NCI-H1092 treated with DMSO at 0.1 percent for 48 hours (cell line): ENCODE measurements at regions not wholly inside any gene's neighbourhood (a gene's known extent, or its start where the extent isn't known, plus 50 kb on each side); places are given as distances from the start of the nearest gene placed in this dataset.

Source experiments
- DNase-seq: peaks from one replicate; lab custom pipeline; 2025; lab: John Stamatoyannopoulos, UW

GRCh38 chr4:125689805-125690204 is 375.1 kb downstream of the FAT4 start:
- DNase-seq: peak; percentile 52

DNA sequence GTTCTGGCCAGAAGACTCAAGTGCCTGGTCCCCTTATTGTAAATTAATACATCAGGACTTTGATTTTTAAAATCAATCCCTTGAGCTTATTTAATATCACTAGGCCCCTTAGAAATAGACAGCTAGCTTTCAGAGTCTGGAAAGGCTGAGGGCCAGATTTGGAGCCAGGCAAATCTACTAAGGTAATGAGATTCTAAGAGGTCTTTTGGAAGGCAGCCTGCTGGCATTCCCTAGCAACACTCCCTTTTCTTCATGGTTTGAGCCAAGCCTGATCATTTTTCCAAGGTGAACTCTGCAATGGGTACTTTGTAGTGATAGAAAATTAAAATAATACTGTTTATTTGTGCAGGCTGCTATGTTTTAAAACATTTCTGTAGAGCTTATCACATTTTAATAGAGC is 378.5 kb downstream of the FAT4 start:
- DNase-seq: peak; percentile 87

DNA sequence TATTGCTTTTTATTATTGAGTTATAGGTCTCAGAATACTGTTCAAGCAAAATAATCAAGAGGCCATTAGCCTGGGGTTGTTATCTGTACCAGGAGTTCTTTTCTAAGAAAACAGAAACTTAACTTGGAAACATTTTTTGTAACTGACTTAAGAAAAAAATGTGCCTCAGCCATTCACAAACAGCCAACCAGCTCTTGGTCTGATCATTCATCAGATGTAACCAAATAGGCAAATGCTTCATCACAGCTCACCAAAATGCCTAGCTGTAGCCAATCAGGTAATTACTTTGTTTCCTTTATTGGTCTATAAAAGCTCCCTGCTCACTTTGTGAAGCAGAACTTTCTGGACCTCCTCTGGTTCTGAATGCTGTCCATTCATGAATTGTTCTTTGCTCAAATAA is 387.7 kb downstream of the FAT4 start:
- DNase-seq: no peak

GRCh38 chr4:125703443-125703842 is 388.7 kb downstream of the FAT4 start:
- DNase-seq: no peak

DNA sequence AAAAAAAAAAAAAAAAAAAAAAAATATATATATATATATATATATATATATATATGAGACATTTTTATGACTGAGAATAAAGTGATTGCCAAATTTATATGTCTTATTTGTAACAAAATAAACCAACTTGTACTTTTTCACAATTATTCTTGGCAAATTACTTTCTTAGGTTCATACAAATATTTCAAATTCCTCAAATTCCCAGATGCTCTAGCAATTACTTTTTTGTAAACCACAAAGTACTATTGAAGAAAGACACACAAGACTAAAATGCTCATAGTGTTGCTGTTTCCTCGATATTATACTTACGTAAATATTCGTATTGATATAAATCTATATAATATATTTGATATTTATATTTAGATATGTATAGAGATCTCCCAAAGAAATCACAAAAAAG is 390.0 kb downstream of the FAT4 start:
- DNase-seq: no peak

DNA sequence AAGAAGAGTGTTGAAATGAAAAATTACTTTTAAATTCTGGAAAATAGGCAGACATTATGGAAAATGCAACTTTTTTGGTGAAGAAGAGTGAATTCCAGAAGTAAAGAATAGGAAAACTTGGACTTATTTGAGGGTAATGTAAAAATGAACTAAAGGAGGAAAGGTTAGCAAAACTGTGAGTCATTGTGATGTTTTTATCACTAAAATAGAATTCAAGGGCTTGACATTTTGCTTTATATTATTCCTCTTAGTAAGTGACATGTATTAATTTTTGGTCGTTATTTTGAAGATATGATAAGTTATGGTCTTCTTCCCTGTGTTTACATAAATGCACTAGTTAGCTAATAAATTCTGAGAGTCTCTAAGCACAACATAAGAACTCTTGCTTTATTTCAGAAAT is 390.9 kb downstream of the FAT4 start:
- DNase-seq: no peak

DNA sequence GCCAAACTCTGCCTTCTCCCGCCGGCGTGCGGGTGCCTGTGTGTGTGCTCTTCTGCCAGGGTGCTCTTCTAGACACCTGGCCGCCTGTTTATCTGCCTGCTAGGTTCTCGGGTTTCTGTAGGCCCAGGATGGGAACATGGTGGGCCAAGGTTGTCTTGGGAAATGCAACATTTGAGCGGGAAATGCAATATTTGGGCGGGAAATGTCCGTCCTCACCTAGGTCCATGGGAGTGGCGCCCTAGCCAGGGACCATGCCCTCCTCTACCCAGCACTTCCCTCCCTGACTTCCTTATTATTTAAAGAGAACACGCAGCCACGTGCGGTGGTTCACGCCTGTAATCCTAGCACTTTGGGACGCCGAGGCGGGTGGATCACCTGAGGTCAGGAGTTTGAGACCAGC is 392.6 kb downstream of the FAT4 start:
- DNase-seq: no peak

DNA sequence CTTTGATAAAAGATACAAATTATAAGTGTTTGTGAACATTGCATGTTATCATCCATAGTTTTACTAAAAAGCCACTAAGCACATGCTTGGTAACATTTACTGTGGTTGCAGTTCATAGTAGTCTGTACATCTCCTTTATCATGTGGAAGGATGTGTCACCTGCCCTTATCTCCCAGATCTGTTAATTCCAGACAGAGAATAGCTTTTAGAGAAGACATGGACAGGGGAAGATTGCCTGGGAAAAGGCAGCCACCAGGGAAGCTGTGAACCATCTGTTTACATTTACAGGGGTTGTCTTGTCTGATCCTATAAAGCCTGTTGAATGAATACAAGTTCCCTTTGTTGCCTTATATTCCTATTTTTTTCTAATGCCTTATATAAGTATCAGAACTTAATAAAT is 396.0 kb downstream of the FAT4 start:
- no peak for DNase-seq

- no peak for DNase-seq
Measured at GRCh38 chr4:125714049-125714448, 399.3 kb downstream of the FAT4 start.

DNA sequence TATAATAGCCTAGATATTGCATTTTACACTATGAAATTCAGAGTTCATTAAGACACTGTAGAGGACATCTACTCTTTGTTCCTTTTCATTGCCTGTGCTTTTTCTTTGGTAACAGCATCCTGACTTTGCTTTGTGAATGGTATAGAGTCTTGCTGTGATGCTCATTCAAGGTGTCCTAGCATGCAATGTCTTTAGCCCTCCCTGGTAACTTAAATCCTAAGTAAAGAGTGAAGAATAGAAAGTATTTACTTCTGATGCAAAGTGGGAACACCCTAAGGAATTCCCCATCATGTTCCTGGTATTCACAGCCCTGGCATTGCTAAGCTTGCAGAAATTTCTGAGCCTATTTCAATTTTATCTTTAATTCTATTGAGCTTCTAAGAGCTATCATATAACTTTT is 400.1 kb downstream of the FAT4 start:
- DNase-seq: no peak

- DNase-seq: no peak
Measured at GRCh38 chr4:125719987-125720386, 405.2 kb downstream of the FAT4 start.

DNA sequence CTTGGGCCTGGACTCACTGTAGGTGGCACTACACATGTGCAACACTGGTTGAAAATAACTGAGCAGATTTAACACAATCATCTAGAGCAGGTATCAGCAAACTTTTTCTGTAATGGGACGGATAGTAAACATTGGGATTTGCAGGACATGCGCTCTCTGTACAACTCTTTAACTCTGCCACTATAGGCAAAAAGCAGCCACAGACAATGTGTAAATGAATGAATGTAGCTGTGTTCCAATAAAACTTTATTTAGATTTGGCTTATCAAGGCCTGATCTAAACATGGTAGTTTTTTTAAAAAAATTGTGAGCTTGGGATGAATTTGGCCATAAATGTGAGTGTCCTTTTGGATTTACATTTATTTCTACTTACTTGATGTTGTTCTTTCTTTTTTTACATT is 407.3 kb downstream of the FAT4 start:
- DNase-seq: no peak

DNA sequence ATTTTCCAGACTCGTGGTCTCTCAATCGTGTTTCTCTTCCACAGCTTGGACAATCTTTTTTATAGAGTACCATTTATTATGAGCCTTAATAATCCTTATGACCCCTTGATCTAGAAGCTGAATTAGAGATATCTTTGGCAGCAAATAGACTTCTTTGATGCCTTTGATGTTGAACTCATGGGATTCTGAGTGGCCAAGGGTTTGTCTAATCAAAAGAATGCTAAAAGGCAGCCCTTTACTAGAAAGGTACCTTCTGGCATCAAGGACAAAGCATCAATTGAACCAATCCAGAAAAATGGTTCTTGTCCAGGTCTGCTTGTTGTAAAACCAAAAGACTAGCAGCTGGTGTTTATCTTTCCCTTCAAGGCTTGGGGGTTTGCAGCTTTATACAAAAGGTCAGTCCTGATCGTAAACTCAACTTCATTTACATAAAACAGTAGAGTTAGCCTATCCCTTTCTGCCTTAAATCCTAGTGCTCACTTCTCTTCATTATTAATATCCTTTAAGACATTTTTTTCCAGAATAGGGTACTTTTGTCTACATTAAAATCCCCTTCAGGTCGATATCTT is 411.3 kb downstream of the FAT4 start:
- no peak for DNase-seq

DNA sequence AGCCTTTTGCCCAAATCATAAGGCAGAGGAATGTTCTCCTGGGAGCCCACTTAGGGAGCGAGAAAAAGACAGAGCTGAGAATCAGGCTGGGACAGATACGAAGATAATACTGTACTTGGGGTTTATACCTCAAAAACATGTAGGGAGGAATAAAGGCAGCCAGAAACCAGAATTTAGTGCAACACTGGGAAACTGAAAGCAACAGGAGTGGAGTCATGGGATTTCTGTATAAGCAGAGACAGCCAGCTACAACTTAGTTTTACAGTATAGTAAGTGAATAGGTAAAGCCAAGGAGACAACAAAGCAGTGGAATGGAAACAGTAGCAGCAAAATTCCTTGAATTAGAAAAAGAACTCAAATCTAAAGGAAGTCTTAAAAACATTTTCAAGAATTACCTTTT is 413.2 kb downstream of the FAT4 start:
- DNase-seq: no peak

DNA sequence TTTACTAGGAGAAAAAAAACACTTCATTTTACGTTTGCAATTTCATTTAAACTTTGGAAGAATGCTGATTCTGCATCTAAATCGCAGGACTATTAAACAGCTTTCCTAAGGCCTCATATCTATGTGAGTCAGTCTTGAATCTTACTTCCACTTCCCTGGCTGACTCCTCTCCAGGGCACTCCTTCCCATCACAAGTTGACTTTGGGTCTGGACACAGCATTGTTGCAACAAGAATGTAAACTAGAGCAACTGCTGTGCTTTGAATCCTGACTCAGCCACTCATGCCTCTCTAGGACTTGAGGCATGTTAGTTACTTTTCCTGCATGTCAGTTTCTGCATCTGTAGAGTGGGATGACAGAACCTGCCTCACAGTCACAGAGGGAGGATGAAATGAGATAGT is 413.8 kb downstream of the FAT4 start:
- DNase-seq: no peak

DNA sequence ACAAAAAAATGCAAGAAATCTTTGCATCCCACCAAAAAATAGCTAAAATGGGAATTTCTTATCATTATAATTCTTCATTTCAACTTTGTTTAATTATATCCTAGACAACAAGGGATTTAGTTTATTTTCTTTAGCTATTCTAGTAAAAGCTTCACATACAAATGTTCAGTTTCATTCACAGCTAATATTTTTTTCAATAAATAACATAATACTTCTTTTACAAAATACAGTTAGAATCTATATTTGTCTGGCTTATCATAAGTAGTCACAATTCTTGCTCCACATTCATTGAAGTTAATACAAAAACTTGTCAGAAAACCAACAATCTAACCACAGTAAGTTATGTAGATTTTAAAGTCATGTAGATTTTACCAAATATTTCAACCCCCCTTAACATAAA is 414.4 kb downstream of the FAT4 start:
- DNase-seq: no peak

DNA sequence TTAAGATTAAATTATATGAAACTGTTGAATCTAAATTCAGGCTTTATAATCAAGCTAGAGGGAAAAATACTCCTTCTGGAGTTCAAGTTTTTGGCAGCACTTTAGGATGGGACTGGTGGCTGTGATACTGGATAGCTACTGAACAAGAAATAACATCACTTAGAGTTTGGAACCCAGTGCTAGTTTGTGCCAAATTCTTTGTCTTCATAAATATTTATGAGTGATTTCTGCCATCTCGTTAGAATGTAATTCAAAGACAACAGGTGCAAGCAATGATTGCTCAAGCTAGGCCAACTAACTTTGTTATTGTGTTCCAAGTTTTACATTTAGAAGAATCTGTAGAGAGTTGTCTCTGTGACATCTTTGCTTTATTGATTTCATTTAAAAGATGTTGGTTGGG is 417.9 kb downstream of the FAT4 start:
- no peak for DNase-seq

DNA sequence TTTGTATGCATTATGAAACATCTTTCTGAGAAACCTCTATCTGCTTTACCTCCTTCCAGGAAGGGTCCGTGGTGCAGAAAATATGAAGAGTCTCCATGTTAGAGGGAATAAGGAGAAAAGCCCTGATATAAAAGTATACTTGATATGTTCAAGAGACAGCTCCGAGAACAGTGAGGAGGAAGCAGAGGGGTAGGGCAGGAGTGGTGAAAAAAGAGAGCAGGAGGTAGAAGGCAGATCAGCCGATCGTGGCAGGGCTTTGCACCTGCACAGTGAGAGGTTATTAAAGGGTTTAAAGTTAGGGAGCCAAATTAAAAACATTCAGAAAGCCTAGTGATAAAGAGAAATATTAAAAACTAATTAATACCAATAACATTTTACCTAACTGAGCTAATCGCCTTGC is 419.7 kb downstream of the FAT4 start:
- DNase-seq: no peak

- DNase-seq: no peak
Measured at GRCh38 chr4:125735102-125735501, 420.3 kb downstream of the FAT4 start.

GRCh38 chr4:125736057-125736456 is 421.3 kb downstream of the FAT4 start:
- DNase-seq: no peak

GRCh38 chr4:125739760-125740159 is 425.0 kb downstream of the FAT4 start:
- DNase-seq: no peak

DNA sequence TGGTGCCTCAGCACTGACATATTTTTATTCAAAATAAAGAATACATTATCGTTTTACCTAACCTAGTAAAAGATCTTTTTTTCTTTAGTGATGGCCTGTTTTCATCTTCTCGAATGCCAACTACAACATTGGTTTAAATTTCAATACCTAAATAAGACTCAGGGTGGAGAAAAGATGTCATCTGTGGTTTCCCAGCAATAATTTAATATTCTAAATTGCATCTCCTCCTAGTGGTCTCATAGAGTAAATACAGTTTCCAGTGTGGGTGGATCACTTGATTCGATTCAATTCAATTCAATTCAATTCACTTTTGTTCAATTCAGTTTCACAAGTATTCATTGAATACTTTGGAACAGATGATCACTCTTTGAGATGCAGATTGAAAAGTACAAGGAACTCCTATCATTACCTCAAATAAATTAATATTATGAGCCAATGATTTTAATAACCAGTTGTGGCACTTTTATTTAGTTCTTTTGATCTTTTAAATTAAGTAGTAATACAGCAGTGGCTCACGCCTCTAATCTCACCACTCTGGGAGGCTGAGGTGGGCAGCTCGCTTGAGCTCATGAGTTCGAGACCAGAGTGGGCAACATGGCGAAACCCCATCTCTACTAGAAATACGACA is 427.2 kb downstream of the FAT4 start:
- DNase-seq: peak; percentile 62

DNA sequence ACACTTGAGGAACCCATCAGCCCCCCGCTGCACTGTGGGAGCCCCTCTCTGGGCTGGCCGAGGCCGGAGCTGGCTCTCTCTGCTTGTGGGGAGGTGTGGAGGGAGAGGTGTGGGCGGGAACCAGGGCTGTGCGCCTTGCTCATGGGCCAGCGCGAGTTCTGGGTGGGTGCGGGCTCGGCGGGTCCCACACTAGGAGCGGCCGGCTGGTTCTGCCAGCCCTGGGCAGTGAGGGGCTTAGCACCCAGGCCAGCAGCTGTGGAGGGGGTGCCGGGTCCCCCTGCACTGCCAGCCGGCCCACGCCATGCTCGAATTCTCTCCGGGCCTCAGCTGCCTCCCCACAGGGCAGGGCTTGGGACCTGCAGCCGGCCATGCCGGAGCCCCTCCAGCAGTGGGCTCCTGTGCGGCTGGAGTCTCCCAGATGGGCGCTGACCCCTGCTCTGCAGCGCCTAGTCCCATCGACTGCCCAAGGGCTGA is 430.2 kb downstream of the FAT4 start:
- no peak for DNase-seq

GRCh38 chr4:125749354-125749753 is 434.6 kb downstream of the FAT4 start:
- no peak for DNase-seq
